ENCODE measurements at regions not wholly inside any gene's neighbourhood (a gene's known extent, or its start where the extent isn't known, plus 50 kb on each side); places are given as distances from the start of the nearest gene placed in this dataset.

GRCh38 chr2:35251156-35251555 lies 1104.4 kb upstream of the CRIM1 start:
- TF ChIP-seq CTCF (conservative IDR thresholded peaks at IDR 0.05; ENCODE audit: low read depth, low read length), result no peak
- no peak overlapping the region for H3K4me3 ChIP-seq (ENCODE audit: low read depth, low read length)
- no peak for DNase-seq (ENCODE audit: low read depth)

GRCh38 chr2:35246702-35247101 lies 1108.9 kb upstream of the CRIM1 start:
- H3K4me3 ChIP-seq (ENCODE audit: low read depth, low read length), result no peak overlapping the region
- DNase-seq (ENCODE audit: low read depth), result no peak
- TF ChIP-seq CTCF (conservative IDR thresholded peaks at IDR 0.05; ENCODE audit: low read depth, low read length), result no peak

- no peak overlapping the region for H3K4me3 ChIP-seq (ENCODE audit: low read depth, low read length)
- no peak for DNase-seq (ENCODE audit: low read depth)
- no peak for TF ChIP-seq CTCF (conservative IDR thresholded peaks at IDR 0.05; ENCODE audit: low read depth, low read length)
Observed at GRCh38 chr2:35228584-35228983, 1127.0 kb upstream of the CRIM1 start.

GRCh38 chr2:35220461-35220860 lies 1135.1 kb upstream of the CRIM1 start:
- peak; percentile 10 for DNase-seq (ENCODE audit: low read depth)
- no peak for TF ChIP-seq CTCF (conservative IDR thresholded peaks at IDR 0.05; ENCODE audit: low read depth, low read length)
- no peak overlapping the region for H3K4me3 ChIP-seq (ENCODE audit: low read depth, low read length)

GRCh38 chr2:35204881-35205280 lies 1150.7 kb upstream of the CRIM1 start:
- H3K4me3 ChIP-seq (ENCODE audit: low read depth, low read length), result no peak overlapping the region
- DNase-seq (ENCODE audit: low read depth), result no peak
- TF ChIP-seq CTCF (conservative IDR thresholded peaks at IDR 0.05; ENCODE audit: low read depth, low read length), result no peak

GRCh38 chr2:35204323-35204722 lies 1151.3 kb upstream of the CRIM1 start:
- no peak for TF ChIP-seq CTCF (conservative IDR thresholded peaks at IDR 0.05; ENCODE audit: low read depth, low read length)
- DNase-seq (ENCODE audit: low read depth), result no peak
- no peak overlapping the region for H3K4me3 ChIP-seq (ENCODE audit: low read depth, low read length)

- no peak for DNase-seq (ENCODE audit: low read depth)
Observed at GRCh38 chr2:35199298-35199697, 1156.3 kb upstream of the CRIM1 start.

More at GRCh38 chr2:35199298-35199697, 1156.3 kb upstream of the CRIM1 start:
- no peak overlapping the region for H3K4me3 ChIP-seq (ENCODE audit: low read depth, low read length)
- peak; percentile 29 for TF ChIP-seq CTCF (conservative IDR thresholded peaks at IDR 0.05; ENCODE audit: low read depth, low read length)
